ENCODE measurements at regions not wholly inside any gene's neighbourhood (a gene's known extent, or its start where the extent isn't known, plus 50 kb on each side); places are given as distances from the start of the nearest gene placed in this dataset.

GRCh38 chr7:138278601-138279000, 181.5 kb upstream of the TRIM24 start (continued):
- TF ChIP-seq PREB (CRISPR knock-in tag; IDR thresholded peaks at IDR 0.05; ENCODE audit: borderline replicate concordance) (no peak), GABPB1 (CRISPR knock-in tag; IDR thresholded peaks at IDR 0.05) (no peak)

DNA sequence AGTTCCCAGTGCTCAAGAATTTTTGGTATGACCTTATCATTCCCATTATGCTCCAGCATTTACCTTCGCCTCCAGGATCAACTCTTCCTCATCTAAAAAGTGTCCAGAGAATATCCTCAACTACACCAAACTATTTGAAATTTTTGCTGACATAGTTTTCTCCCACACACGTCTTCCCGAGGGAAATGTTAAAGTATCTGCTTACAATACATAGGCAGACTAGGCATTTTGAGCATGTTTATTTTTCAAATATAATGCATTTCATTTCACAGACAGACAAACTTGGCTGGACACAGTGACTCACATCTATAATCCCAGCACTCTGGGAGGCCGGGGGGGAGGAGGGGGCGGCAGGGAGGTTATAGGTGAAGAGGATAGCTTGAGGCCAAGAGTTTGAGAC, 177.1 kb upstream of the TRIM24 start:
- ATAC-seq (no peak), DNase-seq (ENCODE audit: low spot score) (no peak)
- H3K27ac Mint-ChIP-seq, result no peak overlapping the region
- peaks cover 10% of the 10 kb centered on the region; the same call in 1 of the 2 replicates for H3K9me3 Mint-ChIP-seq
- POLR2A ChIA-PET, result no interaction called here
- H3K36me3 Mint-ChIP-seq, result peaks cover 2% of the 10 kb centered on the region; the same call in 1 of the 2 replicates
- H3K4me1 Mint-ChIP-seq, result no peaks in the 10 kb centered on the region
- H3K27me3 Mint-ChIP-seq (ENCODE audit: low read depth), result no peaks in the 10 kb centered on the region
- TF ChIP-seq CDX4 (CRISPR knock-in tag; IDR thresholded peaks at IDR 0.05; ENCODE audit: borderline replicate concordance), result no peak
- TF ChIP-seq ZBTB21 (CRISPR knock-in tag; IDR thresholded peaks at IDR 0.05; ENCODE audit: borderline replicate concordance), result no peak
- TF ChIP-seq AFF4 (CRISPR knock-in tag; IDR thresholded peaks at IDR 0.05; ENCODE audit: borderline replicate concordance), result no peak
- no peak for TF ChIP-seq ZNF219 (CRISPR knock-in tag; IDR thresholded peaks at IDR 0.05; ENCODE audit: borderline replicate concordance)
- TF ChIP-seq PREB (CRISPR knock-in tag; IDR thresholded peaks at IDR 0.05; ENCODE audit: borderline replicate concordance), result no peak
- TF ChIP-seq ZNF232 (CRISPR knock-in tag; IDR thresholded peaks at IDR 0.05), result no peak
- no peak for TF ChIP-seq KAT7 (CRISPR knock-in tag; IDR thresholded peaks at IDR 0.05; ENCODE audit: borderline replicate concordance)
- no peak for TF ChIP-seq PRRX2 (CRISPR knock-in tag; IDR thresholded peaks at IDR 0.05)
- TF ChIP-seq, protein P1, sequence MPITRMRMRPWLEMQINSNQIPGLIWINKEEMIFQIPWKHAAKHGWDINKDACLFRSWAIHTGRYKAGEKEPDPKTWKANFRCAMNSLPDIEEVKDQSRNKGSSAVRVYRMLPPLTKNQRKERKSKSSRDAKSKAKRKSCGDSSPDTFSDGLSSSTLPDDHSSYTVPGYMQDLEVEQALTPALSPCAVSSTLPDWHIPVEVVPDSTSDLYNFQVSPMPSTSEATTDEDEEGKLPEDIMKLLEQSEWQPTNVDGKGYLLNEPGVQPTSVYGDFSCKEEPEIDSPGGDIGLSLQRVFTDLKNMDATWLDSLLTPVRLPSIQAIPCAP (CRISPR knock-in tag; IDR thresholded peaks at IDR 0.05), result no peak
- TF ChIP-seq USF1 (CRISPR knock-in tag; IDR thresholded peaks at IDR 0.05), result no peak
- TF ChIP-seq, protein P2, sequence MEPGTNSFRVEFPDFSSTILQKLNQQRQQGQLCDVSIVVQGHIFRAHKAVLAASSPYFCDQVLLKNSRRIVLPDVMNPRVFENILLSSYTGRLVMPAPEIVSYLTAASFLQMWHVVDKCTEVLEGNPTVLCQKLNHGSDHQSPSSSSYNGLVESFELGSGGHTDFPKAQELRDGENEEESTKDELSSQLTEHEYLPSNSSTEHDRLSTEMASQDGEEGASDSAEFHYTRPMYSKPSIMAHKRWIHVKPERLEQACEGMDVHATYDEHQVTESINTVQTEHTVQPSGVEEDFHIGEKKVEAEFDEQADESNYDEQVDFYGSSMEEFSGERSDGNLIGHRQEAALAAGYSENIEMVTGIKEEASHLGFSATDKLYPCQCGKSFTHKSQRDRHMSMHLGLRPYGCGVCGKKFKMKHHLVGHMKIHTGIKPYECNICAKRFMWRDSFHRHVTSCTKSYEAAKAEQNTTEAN (CRISPR knock-in tag; IDR thresholded peaks at IDR 0.05), result no peak
- no peak for TF ChIP-seq TEAD1 (CRISPR knock-in tag; IDR thresholded peaks at IDR 0.05)
- no peak for TF ChIP-seq SOX15 (CRISPR knock-in tag; IDR thresholded peaks at IDR 0.05)
- no peak for TF ChIP-seq MLX (CRISPR knock-in tag; IDR thresholded peaks at IDR 0.05)
- CTCF ChIA-PET, result no interaction called here
- no peak overlapping the region for H3K4me3 Mint-ChIP-seq
